ENCODE measurements at regions not wholly inside any gene's neighbourhood (a gene's known extent, or its start where the extent isn't known, plus 50 kb on each side); places are given as distances from the start of the nearest gene placed in this dataset.

GRCh38 chr6:11386323-11386722, 151.2 kb upstream of the TMEM170B start:
- no peaks in the 10 kb centered on the region for H3K27me3 ChIP-seq (ENCODE audit: control insufficient read depth, insufficient read depth, low read length)

GRCh38 chr6:11384531-11385309, 152.3 kb upstream of the NEDD9 start:
- Histone ChIP-seq H3K27ac (no peak overlapping the region), H3K4me3 (ENCODE audit: low read depth, low read length) (no peak overlapping the region), H3K36me3 (ENCODE audit: control insufficient read depth, insufficient read depth, low read length) (no peaks in the 10 kb centered on the region), H3K4me1 (no peaks in the 10 kb centered on the region), H2AFZ (no peak overlapping the region), H3K9ac (no peak overlapping the region), H3K27me3 (ENCODE audit: control insufficient read depth, insufficient read depth, low read length) (no peaks in the 10 kb centered on the region), H3K9me3 (ENCODE audit: control insufficient read depth, low read length) (no peaks in the 10 kb centered on the region), H3K4me2 (ENCODE audit: low read length) (no peak overlapping the region), H3K79me2 (no peaks in the 10 kb centered on the region)
- TF ChIP-seq CTCF (IDR thresholded peaks at IDR 0.05) = no peak

More at GRCh38 chr6:11386323-11386722, 151.2 kb upstream of the TMEM170B start:
- TF ChIP-seq CTCF (IDR thresholded peaks at IDR 0.05) = no peak
- H3K9ac ChIP-seq = no peak overlapping the region
- no peaks in the 10 kb centered on the region for H3K9me3 ChIP-seq (ENCODE audit: control insufficient read depth, low read length)
- no peak overlapping the region for H2AFZ ChIP-seq
- no peak overlapping the region for H3K4me3 ChIP-seq (ENCODE audit: low read depth, low read length)
- no peak overlapping the region for H3K4me2 ChIP-seq (ENCODE audit: low read length)
- no peaks in the 10 kb centered on the region for H3K36me3 ChIP-seq (ENCODE audit: control insufficient read depth, insufficient read depth, low read length)
- H3K27ac ChIP-seq = no peak overlapping the region
- H3K4me1 ChIP-seq = peaks cover 4% of the 10 kb centered on the region
- H3K79me2 ChIP-seq = no peaks in the 10 kb centered on the region

- no peaks in the 10 kb centered on the region for H3K36me3 ChIP-seq (ENCODE audit: control insufficient read depth, insufficient read depth, low read length)
- H3K79me2 ChIP-seq = no peaks in the 10 kb centered on the region
- H3K27ac ChIP-seq = no peak overlapping the region
- no peaks in the 10 kb centered on the region for H3K4me1 ChIP-seq
- no peaks in the 10 kb centered on the region for H3K27me3 ChIP-seq (ENCODE audit: control insufficient read depth, insufficient read depth, low read length)
- no peak overlapping the region for H2AFZ ChIP-seq
- no peak overlapping the region for H3K9ac ChIP-seq
- H3K4me3 ChIP-seq (ENCODE audit: low read depth, low read length) = no peak overlapping the region
- no peak for TF ChIP-seq CTCF (IDR thresholded peaks at IDR 0.05)
- no peak overlapping the region for H3K4me2 ChIP-seq (ENCODE audit: low read length)
- H3K9me3 ChIP-seq (ENCODE audit: control insufficient read depth, low read length) = no peaks in the 10 kb centered on the region
Observed at GRCh38 chr6:11381801-11382513, 149.5 kb upstream of the NEDD9 start.

GRCh38 chr6:11380969-11381744, 148.7 kb upstream of the NEDD9 start:
- no peak overlapping the region for H3K4me3 ChIP-seq (ENCODE audit: low read depth, low read length)
- TF ChIP-seq CTCF (IDR thresholded peaks at IDR 0.05) = no peak
- no peak overlapping the region for H3K27ac ChIP-seq
- H3K4me1 ChIP-seq = no peaks in the 10 kb centered on the region
- H3K9me3 ChIP-seq (ENCODE audit: control insufficient read depth, low read length) = no peaks in the 10 kb centered on the region
- H3K9ac ChIP-seq = no peak overlapping the region
- no peak overlapping the region for H2AFZ ChIP-seq
- H3K36me3 ChIP-seq (ENCODE audit: control insufficient read depth, insufficient read depth, low read length) = no peaks in the 10 kb centered on the region
- H3K27me3 ChIP-seq (ENCODE audit: control insufficient read depth, insufficient read depth, low read length) = no peaks in the 10 kb centered on the region
- peak overlapping the region; percentile 25 for H3K4me2 ChIP-seq (ENCODE audit: low read length)
- H3K79me2 ChIP-seq = no peaks in the 10 kb centered on the region
